ENCODE measurements at regions not wholly inside any gene's neighbourhood (a gene's known extent, or its start where the extent isn't known, plus 50 kb on each side); places are given as distances from the start of the nearest gene placed in this dataset.

DNA sequence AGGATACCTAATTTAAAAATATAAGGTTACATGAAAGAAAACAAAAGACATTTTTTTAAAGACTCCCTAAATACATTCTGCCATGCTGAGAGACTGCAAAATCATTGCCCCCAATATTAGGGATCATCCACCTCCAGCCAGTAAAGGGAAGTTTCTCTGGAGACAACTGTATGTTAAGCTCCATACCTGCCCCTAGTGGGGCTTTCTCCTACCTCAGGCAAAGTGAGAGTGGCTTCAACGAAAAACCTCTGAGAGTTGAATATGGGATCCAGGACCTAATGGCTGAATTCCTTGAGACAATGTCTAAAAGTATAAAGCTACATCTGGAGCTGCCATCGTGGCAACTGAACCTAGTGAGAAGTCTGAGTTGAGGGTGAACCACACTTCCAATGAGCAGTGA lies 248.1 kb upstream of the FIGN start:
- no TSS peak for BruUV-seq (replicated peaks)
- Histone ChIP-seq H3K9me3 (ENCODE audit: control insufficient read depth, insufficient read depth, low read length) (0 out of 2 replicates have a peak, but pooled peaks cover 4% of the 10 kb centered on the region), H2BK120ac (ENCODE audit: low read depth, low read length) (no peak overlapping the region)

More for the DNA sequence above, 248.1 kb upstream of the FIGN start:
- no peak overlapping the region for H3K56ac ChIP-seq (ENCODE audit: extremely low read depth, insufficient read depth, low read length)
- H2AK5ac ChIP-seq (ENCODE audit: low read depth, low read length) = no peak overlapping the region
- H3K14ac ChIP-seq (replicated peaks; ENCODE audit: low read depth, low read length) = no peak overlapping the region
- POLR2A ChIA-PET (ENCODE audit: unreplicated experiment) = no interaction called here
- no peak overlapping the region for H3K27ac ChIP-seq (ENCODE audit: insufficient read depth, low read length)
- no peak overlapping the region for H3K23ac ChIP-seq (ENCODE audit: low read depth, low read length)
- no peak overlapping the region for H3K4me3 ChIP-seq (ENCODE audit: insufficient read depth, low read depth, low read length)
- H4K5ac ChIP-seq (ENCODE audit: low read depth, low read length) = no peak overlapping the region
- H4K8ac ChIP-seq (ENCODE audit: low read depth in 2 of 2, low read length in 2 of 2) = no peak overlapping the region
- H2BK5ac ChIP-seq (ENCODE audit: low read depth, low read length, poor library complexity, severe bottlenecking) = no peak overlapping the region
- H3K36me3 ChIP-seq (ENCODE audit: control insufficient read depth, insufficient read depth, low read length) = no peaks in the 10 kb centered on the region
- H2BK20ac ChIP-seq (ENCODE audit: low read depth, low read length) = no peak overlapping the region
- H3K9me1 ChIP-seq (ENCODE audit: insufficient read depth, low read length) = no peaks in the 10 kb centered on the region
- H4K20me1 ChIP-seq (ENCODE audit: insufficient read depth, low read length) = no peaks in the 10 kb centered on the region
- DNase-seq (no peak), ATAC-seq (ENCODE audit: low read depth) (no peak)
- in situ Hi-C loops (cut with MboI; ENCODE audit: low sequenced_read_pairs) = no loop called here
- H2BK15ac ChIP-seq (ENCODE audit: low read depth, low read length) = no peak overlapping the region
- no peak overlapping the region for H2AFZ ChIP-seq (replicated peaks; ENCODE audit: low read length, poor library complexity)
- no peak overlapping the region for H4K91ac ChIP-seq (ENCODE audit: insufficient read depth, low read depth, low read length)
- H3K9ac ChIP-seq (ENCODE audit: low read depth, low read length) = no peak overlapping the region
- intact Hi-C loops (cut with micrococcal nuclease) = no loop called here
- no peak overlapping the region for H2AK9ac ChIP-seq (replicated peaks; ENCODE audit: low read depth, low read length, poor library complexity)
- CTCF ChIA-PET = no interaction called here
- no CpG with 5 or more reads among the region's 2 CpGs for WGBS, 2 experiments (ENCODE audit: extremely low coverage in 2 of 2, insufficient read length in 1 of 2)
- no peaks in the 10 kb centered on the region for H3K79me1 ChIP-seq (ENCODE audit: low read depth in 1 of 2, low read length in 2 of 2)
- H3K4me2 ChIP-seq (ENCODE audit: low read depth, low read length) = no peak overlapping the region
- no peaks in the 10 kb centered on the region for H3K27me3 ChIP-seq (ENCODE audit: control insufficient read depth, insufficient read depth, low read length)
- no peaks in the 10 kb centered on the region for H3K4me1 ChIP-seq (ENCODE audit: control insufficient read depth, insufficient read depth, low read length)
- no peak overlapping the region for H3K18ac ChIP-seq (ENCODE audit: low read depth, low read length)
- dilution Hi-C loops (cut with HindIII; ENCODE audit: low sequenced_read_pairs, unreplicated experiment) = no loop called here
- TF ChIP-seq, protein P1, sequence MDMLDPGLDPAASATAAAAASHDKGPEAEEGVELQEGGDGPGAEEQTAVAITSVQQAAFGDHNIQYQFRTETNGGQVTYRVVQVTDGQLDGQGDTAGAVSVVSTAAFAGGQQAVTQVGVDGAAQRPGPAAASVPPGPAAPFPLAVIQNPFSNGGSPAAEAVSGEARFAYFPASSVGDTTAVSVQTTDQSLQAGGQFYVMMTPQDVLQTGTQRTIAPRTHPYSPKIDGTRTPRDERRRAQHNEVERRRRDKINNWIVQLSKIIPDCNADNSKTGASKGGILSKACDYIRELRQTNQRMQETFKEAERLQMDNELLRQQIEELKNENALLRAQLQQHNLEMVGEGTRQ (IDR thresholded peaks at IDR 0.05; ENCODE audit: low read depth, low read length) = no peak
- TF ChIP-seq RFX5 (IDR thresholded peaks at IDR 0.05; ENCODE audit: low read depth, low read length) = no peak
- no peak for TF ChIP-seq NFE2L2 (IDR thresholded peaks at IDR 0.05; ENCODE audit: low read depth, low read length)
- TF ChIP-seq RAD21 (IDR thresholded peaks at IDR 0.05; ENCODE audit: low read length) = no peak
- no peak for TF ChIP-seq CEBPB (IDR thresholded peaks at IDR 0.05; ENCODE audit: low read depth, low read length)
- no peak for TF ChIP-seq BHLHE40 (IDR thresholded peaks at IDR 0.05; ENCODE audit: low read depth, low read length)
- no peak for TF ChIP-seq FOS (IDR thresholded peaks at IDR 0.05; ENCODE audit: low read depth, low read length)
- no peak for TF ChIP-seq MXI1 (IDR thresholded peaks at IDR 0.05; ENCODE audit: borderline replicate concordance, low read depth, low read length)
- no peak for TF ChIP-seq RCOR1 (IDR thresholded peaks at IDR 0.05; ENCODE audit: insufficient replicate concordance, low read length)
- TF ChIP-seq, protein P2, sequence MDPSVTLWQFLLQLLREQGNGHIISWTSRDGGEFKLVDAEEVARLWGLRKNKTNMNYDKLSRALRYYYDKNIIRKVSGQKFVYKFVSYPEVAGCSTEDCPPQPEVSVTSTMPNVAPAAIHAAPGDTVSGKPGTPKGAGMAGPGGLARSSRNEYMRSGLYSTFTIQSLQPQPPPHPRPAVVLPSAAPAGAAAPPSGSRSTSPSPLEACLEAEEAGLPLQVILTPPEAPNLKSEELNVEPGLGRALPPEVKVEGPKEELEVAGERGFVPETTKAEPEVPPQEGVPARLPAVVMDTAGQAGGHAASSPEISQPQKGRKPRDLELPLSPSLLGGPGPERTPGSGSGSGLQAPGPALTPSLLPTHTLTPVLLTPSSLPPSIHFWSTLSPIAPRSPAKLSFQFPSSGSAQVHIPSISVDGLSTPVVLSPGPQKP (IDR thresholded peaks at IDR 0.05; ENCODE audit: borderline replicate concordance, low read depth, low read length) = no peak
- TF ChIP-seq POLR2A (IDR thresholded peaks at IDR 0.05; ENCODE audit: low read depth, low read length) = no peak
- TF ChIP-seq SMC3 (IDR thresholded peaks at IDR 0.05; ENCODE audit: low read depth, low read length) = no peak
- TF ChIP-seq, protein P3, sequence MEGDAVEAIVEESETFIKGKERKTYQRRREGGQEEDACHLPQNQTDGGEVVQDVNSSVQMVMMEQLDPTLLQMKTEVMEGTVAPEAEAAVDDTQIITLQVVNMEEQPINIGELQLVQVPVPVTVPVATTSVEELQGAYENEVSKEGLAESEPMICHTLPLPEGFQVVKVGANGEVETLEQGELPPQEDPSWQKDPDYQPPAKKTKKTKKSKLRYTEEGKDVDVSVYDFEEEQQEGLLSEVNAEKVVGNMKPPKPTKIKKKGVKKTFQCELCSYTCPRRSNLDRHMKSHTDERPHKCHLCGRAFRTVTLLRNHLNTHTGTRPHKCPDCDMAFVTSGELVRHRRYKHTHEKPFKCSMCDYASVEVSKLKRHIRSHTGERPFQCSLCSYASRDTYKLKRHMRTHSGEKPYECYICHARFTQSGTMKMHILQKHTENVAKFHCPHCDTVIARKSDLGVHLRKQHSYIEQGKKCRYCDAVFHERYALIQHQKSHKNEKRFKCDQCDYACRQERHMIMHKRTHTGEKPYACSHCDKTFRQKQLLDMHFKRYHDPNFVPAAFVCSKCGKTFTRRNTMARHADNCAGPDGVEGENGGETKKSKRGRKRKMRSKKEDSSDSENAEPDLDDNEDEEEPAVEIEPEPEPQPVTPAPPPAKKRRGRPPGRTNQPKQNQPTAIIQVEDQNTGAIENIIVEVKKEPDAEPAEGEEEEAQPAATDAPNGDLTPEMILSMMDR (conservative IDR thresholded peaks at IDR 0.05; ENCODE audit: low read depth, low read length) = no peak
- no peak for TF ChIP-seq CHD1 (IDR thresholded peaks at IDR 0.05; ENCODE audit: low read depth, low read length)
- no peak for TF ChIP-seq MAFK (IDR thresholded peaks at IDR 0.05; ENCODE audit: low read depth, low read length)
- no peak for TF ChIP-seq MAZ (IDR thresholded peaks at IDR 0.05; ENCODE audit: borderline replicate concordance, low read depth, low read length)
- H3K4ac ChIP-seq (ENCODE audit: low read depth, low read length) = no peak overlapping the region

Data from IMR-90 (cell line).